ENCODE measurements at regions not wholly inside any gene's neighbourhood (a gene's known extent, or its start where the extent isn't known, plus 50 kb on each side); places are given as distances from the start of the nearest gene placed in this dataset.

GRCh38 chr15:79230766-79231165 lies 51.8 kb upstream of the ANKRD34C start:
- Histone ChIP-seq H3K27me3 (ENCODE audit: insufficient read depth, low read length) (no peaks in the 10 kb centered on the region), H3K36me3 (ENCODE audit: insufficient read depth, low read length) (no peaks in the 10 kb centered on the region), H3K4me1 (ENCODE audit: insufficient read depth, low read length) (no peaks in the 10 kb centered on the region), H3K9ac (ENCODE audit: low read depth, low read length) (no peak overlapping the region), H3K9me3 (ENCODE audit: insufficient read depth, low read depth, low read length) (no peaks in the 10 kb centered on the region), H3K4me3 (ENCODE audit: low read length) (no peak overlapping the region), H3K27ac (ENCODE audit: low read depth, low read length) (no peak overlapping the region)
- 90% methylated on average over 5 of the region's 5 CpGs for WGBS

GRCh38 chr15:79222808-79223207 lies 59.7 kb upstream of the ANKRD34C start:
- H3K36me3 ChIP-seq (ENCODE audit: insufficient read depth, low read length) = no peaks in the 10 kb centered on the region
- H3K4me3 ChIP-seq (ENCODE audit: low read length) = no peak overlapping the region
- H3K9ac ChIP-seq (ENCODE audit: low read depth, low read length) = no peak overlapping the region
- 57% methylated on average over 2 of the region's 2 CpGs for WGBS
- H3K4me1 ChIP-seq (ENCODE audit: insufficient read depth, low read length) = no peaks in the 10 kb centered on the region
- H3K27ac ChIP-seq (ENCODE audit: low read depth, low read length) = no peak overlapping the region
- no peaks in the 10 kb centered on the region for H3K27me3 ChIP-seq (ENCODE audit: insufficient read depth, low read length)
- no peaks in the 10 kb centered on the region for H3K9me3 ChIP-seq (ENCODE audit: insufficient read depth, low read depth, low read length)

GRCh38 chr15:79221696-79222095 lies 60.8 kb upstream of the ANKRD34C start:
- Histone ChIP-seq H3K9ac (ENCODE audit: low read depth, low read length) (no peak overlapping the region), H3K27ac (ENCODE audit: low read depth, low read length) (no peak overlapping the region), H3K36me3 (ENCODE audit: insufficient read depth, low read length) (no peaks in the 10 kb centered on the region)

GRCh38 chr15:79219393-79220056 lies 63.0 kb upstream of the ANKRD34C start:
- H3K9me3 ChIP-seq (ENCODE audit: insufficient read depth, low read depth, low read length) = 0 out of 2 replicates have a peak, but pooled peaks cover 4% of the 10 kb centered on the region
- H3K36me3 ChIP-seq (ENCODE audit: insufficient read depth, low read length) = no peaks in the 10 kb centered on the region
- H3K4me1 ChIP-seq (ENCODE audit: insufficient read depth, low read length) = no peaks in the 10 kb centered on the region
- no peak overlapping the region for H3K4me3 ChIP-seq (ENCODE audit: low read length)
- H3K9ac ChIP-seq (ENCODE audit: low read depth, low read length) = no peak overlapping the region
- H3K27ac ChIP-seq (ENCODE audit: low read depth, low read length) = no peak overlapping the region
- WGBS = 87% methylated on average over 3 of the region's 4 CpGs
- no peaks in the 10 kb centered on the region for H3K27me3 ChIP-seq (ENCODE audit: insufficient read depth, low read length)

More at GRCh38 chr15:79221696-79222095, 60.8 kb upstream of the ANKRD34C start:
- Histone ChIP-seq H3K4me3 (ENCODE audit: low read length) (no peak overlapping the region), H3K9me3 (ENCODE audit: insufficient read depth, low read depth, low read length) (0 out of 2 replicates have a peak, but pooled peaks cover 4% of the 10 kb centered on the region), H3K4me1 (ENCODE audit: insufficient read depth, low read length) (no peaks in the 10 kb centered on the region), H3K27me3 (ENCODE audit: insufficient read depth, low read length) (no peaks in the 10 kb centered on the region)
- WGBS = 77% methylated on average over 2 of the region's 2 CpGs

- no peak overlapping the region for H3K4me3 ChIP-seq (ENCODE audit: low read length)
- no peaks in the 10 kb centered on the region for H3K4me1 ChIP-seq (ENCODE audit: insufficient read depth, low read length)
- WGBS = 86% methylated on average over 4 of the region's 5 CpGs
- 0 out of 2 replicates have a peak, but pooled peaks cover 4% of the 10 kb centered on the region for H3K9me3 ChIP-seq (ENCODE audit: insufficient read depth, low read depth, low read length)
- no peaks in the 10 kb centered on the region for H3K27me3 ChIP-seq (ENCODE audit: insufficient read depth, low read length)
- no peaks in the 10 kb centered on the region for H3K36me3 ChIP-seq (ENCODE audit: insufficient read depth, low read length)
- no peak overlapping the region for H3K27ac ChIP-seq (ENCODE audit: low read depth, low read length)
- H3K9ac ChIP-seq (ENCODE audit: low read depth, low read length) = no peak overlapping the region
These were observed 63.8 kb upstream of the ANKRD34C start for GRCh38 chr15:79218588-79219200.

- Histone ChIP-seq H3K36me3 (ENCODE audit: insufficient read depth, low read length) (no peaks in the 10 kb centered on the region), H3K4me3 (ENCODE audit: low read length) (no peak overlapping the region), H3K9me3 (ENCODE audit: insufficient read depth, low read depth, low read length) (0 out of 2 replicates have a peak, but pooled peaks cover 4% of the 10 kb centered on the region), H3K27me3 (ENCODE audit: insufficient read depth, low read length) (no peaks in the 10 kb centered on the region), H3K27ac (ENCODE audit: low read depth, low read length) (no peak overlapping the region), H3K9ac (ENCODE audit: low read depth, low read length) (no peak overlapping the region), H3K4me1 (ENCODE audit: insufficient read depth, low read length) (peaks cover 22% of the 10 kb centered on the region; the same call in 1 of the 2 replicates)
- 64% methylated on average over 3 of the region's 3 CpGs for WGBS
These were observed 68.9 kb upstream of the ANKRD34C start for GRCh38 chr15:79213650-79214049.

GRCh38 chr15:79212589-79213157 lies 69.8 kb upstream of the ANKRD34C start:
- no peak overlapping the region for H3K4me3 ChIP-seq (ENCODE audit: low read length)
- peak overlapping the region; percentile 27; the same call in 1 of the 2 replicates for H3K27ac ChIP-seq (ENCODE audit: low read depth, low read length)
- H3K27me3 ChIP-seq (ENCODE audit: insufficient read depth, low read length) = no peaks in the 10 kb centered on the region
- 0 out of 2 replicates have a peak, but pooled peaks cover 4% of the 10 kb centered on the region for H3K9me3 ChIP-seq (ENCODE audit: insufficient read depth, low read depth, low read length)
- WGBS = 60% methylated on average over 11 of the region's 11 CpGs
- H3K4me1 ChIP-seq (ENCODE audit: insufficient read depth, low read length) = peaks cover 22% of the 10 kb centered on the region; the same call in 1 of the 2 replicates
- no peak overlapping the region for H3K9ac ChIP-seq (ENCODE audit: low read depth, low read length)
- no peaks in the 10 kb centered on the region for H3K36me3 ChIP-seq (ENCODE audit: insufficient read depth, low read length)

- H3K4me3 ChIP-seq (ENCODE audit: low read length) = no peak overlapping the region
- 83% methylated on average over 1 of the region's 1 CpG for WGBS
- no peaks in the 10 kb centered on the region for H3K27me3 ChIP-seq (ENCODE audit: insufficient read depth, low read length)
- H3K27ac ChIP-seq (ENCODE audit: low read depth, low read length) = no peak overlapping the region
- H3K4me1 ChIP-seq (ENCODE audit: insufficient read depth, low read length) = peaks cover 28% of the 10 kb centered on the region; the same call in 1 of the 2 replicates
- no peaks in the 10 kb centered on the region for H3K9me3 ChIP-seq (ENCODE audit: insufficient read depth, low read depth, low read length)
- no peak overlapping the region for H3K9ac ChIP-seq (ENCODE audit: low read depth, low read length)
- H3K36me3 ChIP-seq (ENCODE audit: insufficient read depth, low read length) = no peaks in the 10 kb centered on the region
These were observed 71.0 kb upstream of the ANKRD34C start for GRCh38 chr15:79211481-79211880.

GRCh38 chr15:79209690-79210089 lies 72.8 kb upstream of the ANKRD34C start:
- Histone ChIP-seq H3K4me3 (ENCODE audit: low read length) (peak overlapping the region; percentile 36), H3K27me3 (ENCODE audit: insufficient read depth, low read length) (no peaks in the 10 kb centered on the region), H3K9me3 (ENCODE audit: insufficient read depth, low read depth, low read length) (no peaks in the 10 kb centered on the region), H3K27ac (ENCODE audit: low read depth, low read length) (no peak overlapping the region), H3K36me3 (ENCODE audit: insufficient read depth, low read length) (no peaks in the 10 kb centered on the region), H3K9ac (ENCODE audit: low read depth, low read length) (no peak overlapping the region), H3K4me1 (ENCODE audit: insufficient read depth, low read length) (peaks cover 28% of the 10 kb centered on the region; the same call in 1 of the 2 replicates)
- WGBS = 5% methylated on average over 11 of the region's 17 CpGs

GRCh38 chr15:79209116-79209515 lies 73.4 kb upstream of the ANKRD34C start:
- peaks cover 28% of the 10 kb centered on the region; the same call in 1 of the 2 replicates for H3K4me1 ChIP-seq (ENCODE audit: insufficient read depth, low read length)
- no peak overlapping the region for H3K9ac ChIP-seq (ENCODE audit: low read depth, low read length)
- WGBS = 91% methylated on average over 6 of the region's 7 CpGs
- H3K27me3 ChIP-seq (ENCODE audit: insufficient read depth, low read length) = no peaks in the 10 kb centered on the region
- H3K9me3 ChIP-seq (ENCODE audit: insufficient read depth, low read depth, low read length) = no peaks in the 10 kb centered on the region
- H3K27ac ChIP-seq (ENCODE audit: low read depth, low read length) = no peak overlapping the region
- no peak overlapping the region for H3K4me3 ChIP-seq (ENCODE audit: low read length)
- H3K36me3 ChIP-seq (ENCODE audit: insufficient read depth, low read length) = no peaks in the 10 kb centered on the region

- Histone ChIP-seq H3K27me3 (ENCODE audit: insufficient read depth, low read length) (no peaks in the 10 kb centered on the region), H3K27ac (ENCODE audit: low read depth, low read length) (no peak overlapping the region)
- 79% methylated on average over 3 of the region's 3 CpGs for WGBS
These were observed 74.3 kb upstream of the ANKRD34C start for GRCh38 chr15:79208179-79208578.

More at GRCh38 chr15:79208179-79208578, 74.3 kb upstream of the ANKRD34C start:
- no peaks in the 10 kb centered on the region for H3K9me3 ChIP-seq (ENCODE audit: insufficient read depth, low read depth, low read length)
- no peaks in the 10 kb centered on the region for H3K36me3 ChIP-seq (ENCODE audit: insufficient read depth, low read length)
- H3K9ac ChIP-seq (ENCODE audit: low read depth, low read length) = no peak overlapping the region
- H3K4me1 ChIP-seq (ENCODE audit: insufficient read depth, low read length) = peaks cover 24% of the 10 kb centered on the region; the same call in 1 of the 2 replicates
- no peak overlapping the region for H3K4me3 ChIP-seq (ENCODE audit: low read length)
